ENCODE measurements at regions not wholly inside any gene's neighbourhood (a gene's known extent, or its start where the extent isn't known, plus 50 kb on each side); places are given as distances from the start of the nearest gene placed in this dataset.
"Not testable (repeated sequence)": the region's sequence is repeated elsewhere in the genome, so short reads cannot be mapped to it uniquely, and the experiment has no call there.

GRCh38 chr7:131786204-131786603 lies 229.8 kb upstream of the PODXL start:
- DNase-seq, result no peak

DNA sequence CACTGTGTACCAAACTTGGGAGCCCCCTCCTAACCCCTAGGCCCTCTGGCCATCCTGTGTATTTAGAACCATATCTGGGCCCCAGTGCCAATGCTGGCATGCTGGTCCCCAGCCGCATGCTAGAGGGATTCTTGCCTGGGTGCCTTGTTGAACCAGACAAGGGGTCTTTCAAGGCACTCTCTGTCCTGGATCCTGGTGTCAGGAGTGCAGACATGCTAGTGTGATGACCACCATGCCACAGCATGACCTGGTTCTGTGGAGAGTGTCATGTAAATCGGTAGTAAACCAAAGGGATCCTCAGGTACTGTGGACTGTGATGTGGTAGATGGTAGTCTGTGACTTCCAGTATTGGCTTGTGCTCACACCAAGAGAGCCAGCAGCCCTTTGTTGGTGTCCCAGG lies 222.2 kb upstream of the PODXL start:
- no peak for DNase-seq

DNA sequence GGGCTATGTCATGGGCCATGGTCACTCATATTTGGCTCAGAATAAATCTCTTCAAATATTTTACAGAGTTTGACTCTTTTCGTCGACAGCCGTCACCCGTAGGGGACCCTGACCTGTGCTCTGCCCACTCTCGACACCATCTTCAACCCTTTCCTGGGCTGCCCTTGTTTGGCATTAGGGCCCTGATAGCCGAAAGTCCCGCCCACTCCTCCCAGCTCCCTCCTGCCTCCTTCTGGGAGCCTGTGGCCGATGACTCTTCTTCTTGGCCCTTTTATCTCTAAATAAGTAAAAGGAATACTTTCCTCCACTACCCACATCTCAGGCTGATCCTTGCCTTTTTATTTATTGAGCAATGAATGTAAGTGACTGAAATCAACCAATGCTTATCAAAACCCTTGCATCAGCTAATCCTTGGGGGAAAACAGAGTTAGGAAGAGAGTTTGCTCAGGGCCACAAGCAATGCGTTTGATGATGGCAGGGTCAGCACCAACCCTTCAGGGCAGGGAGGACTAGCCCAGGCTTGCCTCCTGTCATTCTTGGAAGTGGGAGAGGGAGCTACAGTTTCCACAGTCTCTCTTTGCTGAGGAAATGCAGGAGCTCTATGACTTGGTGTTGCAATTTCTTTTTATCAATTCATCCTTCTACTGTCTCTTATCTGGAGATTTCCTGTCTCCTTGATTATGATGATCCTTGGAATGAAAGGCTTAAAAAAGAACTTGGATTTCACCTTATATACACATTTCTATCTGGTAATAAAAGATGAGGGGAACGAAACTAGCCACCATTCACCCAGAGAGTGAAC lies 218.2 kb upstream of the PODXL start:
- DNase-seq, result no peak

GRCh38 chr7:131773413-131773812 lies 217.0 kb upstream of the PODXL start:
- no peak for DNase-seq

DNA sequence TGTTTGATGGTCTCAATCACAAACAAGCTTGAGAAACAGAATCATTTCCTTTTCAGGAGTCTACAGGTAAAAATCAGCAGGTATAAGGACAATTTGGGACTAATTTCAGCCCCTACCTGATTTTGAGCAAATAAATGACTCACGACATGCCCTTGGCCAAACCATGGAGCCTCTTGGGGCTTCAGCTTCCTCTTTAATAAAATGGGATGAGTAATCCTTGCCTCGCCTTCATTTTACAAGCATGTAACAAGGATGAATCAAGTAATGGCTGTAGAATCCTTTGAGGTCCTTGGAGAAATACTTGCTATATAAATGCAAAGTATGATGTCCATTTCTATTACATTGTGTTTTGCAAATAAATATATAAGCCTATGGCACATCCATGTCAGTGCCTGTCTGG lies 212.8 kb upstream of the PODXL start:
- no peak for DNase-seq

GRCh38 chr7:131767591-131767990 lies 211.2 kb upstream of the PODXL start:
- DNase-seq, result no peak

DNA sequence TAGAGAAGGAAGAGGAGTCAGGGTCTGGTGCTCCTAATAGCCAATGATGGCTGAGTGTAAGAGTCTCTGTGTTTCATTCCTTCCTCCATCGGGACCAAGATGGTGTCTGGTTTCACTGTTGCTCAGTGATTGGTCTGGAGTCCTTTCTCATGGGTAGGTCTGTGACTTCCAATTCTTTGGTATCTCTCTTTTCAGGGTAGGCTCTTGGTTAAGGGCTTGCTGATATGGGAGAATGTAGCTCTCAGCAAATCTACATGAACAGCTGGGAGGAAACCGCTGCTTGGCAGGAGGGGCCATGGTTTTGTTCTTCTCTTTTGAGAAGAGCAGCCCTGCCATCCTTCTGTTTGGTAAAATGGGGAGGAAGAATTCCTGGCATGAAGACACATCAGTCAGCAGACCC lies 209.1 kb upstream of the PODXL start:
- DNase-seq, result no peak

GRCh38 chr7:131764143-131764775 lies 207.8 kb upstream of the PODXL start:
- no peak for DNase-seq

- no peak for DNase-seq
Measured at GRCh38 chr7:131762753-131763152, 206.3 kb upstream of the PODXL start.

- not testable (repeated sequence) for DNase-seq
Measured at GRCh38 chr7:131755801-131756200, 199.4 kb upstream of the PODXL start.

DNA sequence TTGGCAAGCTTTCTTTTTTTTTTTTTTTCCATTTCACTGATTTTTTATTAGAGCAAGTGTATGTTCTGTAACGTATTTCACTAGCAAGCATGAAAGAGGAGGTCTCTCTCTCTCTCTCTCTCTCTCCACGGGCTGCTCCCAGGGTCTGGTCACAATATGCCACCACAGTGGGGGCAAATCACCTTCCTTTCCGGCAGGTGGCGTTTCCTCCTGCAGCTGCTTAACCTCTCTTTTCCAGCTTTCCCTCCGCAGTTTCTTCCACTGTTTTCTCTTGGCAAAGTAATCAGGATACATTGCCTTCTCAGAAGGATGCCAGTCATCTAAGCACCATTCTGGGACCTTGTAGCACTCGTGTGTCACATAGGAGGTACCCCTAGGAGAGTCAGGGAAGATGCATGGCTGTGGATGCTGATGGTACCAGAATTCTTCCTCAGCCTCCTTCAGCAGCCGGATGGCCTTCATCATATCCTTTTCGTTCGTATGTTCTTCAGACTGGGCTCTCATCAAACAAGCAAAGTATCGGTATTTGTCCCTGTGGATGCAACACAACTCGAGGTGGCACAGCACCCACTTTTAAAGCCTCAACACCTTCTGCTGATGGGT lies 197.3 kb upstream of the PODXL start:
- DNase-seq, result no peak

DNA sequence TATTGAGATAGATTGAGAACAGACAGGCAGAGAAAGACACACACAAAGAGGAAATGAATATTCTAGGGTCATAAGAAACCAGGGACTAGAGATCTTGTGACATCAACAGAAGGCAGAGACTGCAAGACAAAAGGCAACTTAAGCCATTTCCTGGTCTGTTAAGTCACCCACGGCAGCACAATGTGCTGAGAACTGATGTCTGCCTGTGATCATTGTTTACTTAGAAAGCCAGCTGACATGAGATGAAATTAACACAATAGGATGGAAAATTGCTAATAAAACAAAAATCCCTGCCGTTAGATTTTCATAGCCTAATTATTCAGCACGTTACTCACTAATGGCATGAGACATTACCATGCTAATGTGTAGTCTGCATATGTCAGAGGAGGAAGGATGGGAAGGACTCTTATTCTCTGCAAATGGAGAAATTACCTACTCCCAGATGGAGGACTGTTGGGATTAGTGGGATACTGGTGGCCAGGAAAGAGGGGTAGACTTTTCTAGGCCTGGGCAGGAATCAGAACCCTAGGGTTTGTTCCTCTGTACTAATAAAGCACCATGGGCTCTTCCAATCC lies 191.3 kb upstream of the PODXL start:
- DNase-seq, result no peak

- DNase-seq, result no peak
Measured at GRCh38 chr7:131745390-131746248, 189.2 kb upstream of the PODXL start.

- no peak for DNase-seq
Measured at GRCh38 chr7:131741446-131741845, 185.0 kb upstream of the PODXL start.

DNA sequence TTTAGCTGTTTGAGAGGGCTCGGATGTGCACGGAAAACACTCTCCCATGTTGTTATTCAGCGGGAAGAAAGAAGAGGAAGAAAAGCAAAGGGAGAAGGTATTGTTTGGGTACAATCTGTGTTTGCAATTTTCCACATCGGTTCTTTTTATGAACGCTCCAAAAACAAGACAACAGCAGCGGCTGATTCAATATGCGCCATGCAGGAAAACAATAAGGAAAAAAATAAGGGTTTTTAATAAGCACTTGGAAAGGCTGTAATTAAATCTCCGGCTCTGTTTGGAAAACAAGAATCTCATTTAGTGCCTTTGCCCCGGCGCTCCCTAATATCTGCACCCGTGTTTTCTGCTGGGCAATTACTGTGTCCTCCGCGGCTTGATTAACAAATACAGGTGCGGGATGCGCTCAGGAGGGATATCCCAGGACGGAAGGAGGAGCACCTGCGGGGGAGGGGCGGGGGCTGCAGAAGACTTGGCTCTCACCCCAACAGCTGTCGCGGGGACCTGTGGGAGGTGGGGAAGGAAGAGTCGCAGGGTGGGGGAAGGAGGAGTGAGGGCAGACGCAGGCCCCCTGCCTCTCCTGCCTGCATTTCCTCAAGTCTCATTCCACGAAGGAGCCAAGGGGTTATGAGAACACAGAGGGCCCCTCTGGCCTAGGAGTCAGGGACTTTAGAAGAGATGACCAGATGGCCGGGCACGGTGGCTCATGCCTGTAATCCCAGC lies 181.5 kb upstream of the PODXL start:
- DNase-seq, result no peak

- no peak for DNase-seq
Measured at GRCh38 chr7:131735101-131735500, 178.7 kb upstream of the PODXL start.

- DNase-seq, result no peak
Measured at GRCh38 chr7:131733604-131734003, 177.2 kb upstream of the PODXL start.

DNA sequence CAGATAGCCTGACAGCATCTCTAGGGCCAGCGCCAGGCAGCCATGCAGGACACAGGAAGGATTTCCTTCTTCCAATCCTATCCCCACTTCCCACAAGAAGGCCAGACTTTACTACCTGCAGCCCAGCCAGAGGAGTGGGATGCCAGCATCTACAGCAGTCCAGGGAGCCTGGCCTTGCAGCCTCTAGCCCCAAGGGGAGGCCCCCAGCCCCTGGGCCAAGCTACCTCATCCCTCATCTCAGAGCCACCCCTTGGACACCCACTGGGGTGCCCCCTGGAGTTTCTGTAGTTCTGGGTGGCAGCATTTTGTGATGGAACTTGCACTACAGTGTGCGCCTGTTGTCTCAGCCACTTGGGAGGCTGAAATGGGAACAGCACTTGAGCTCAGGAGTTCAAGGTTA lies 170.8 kb upstream of the PODXL start:
- no peak for DNase-seq

DNA sequence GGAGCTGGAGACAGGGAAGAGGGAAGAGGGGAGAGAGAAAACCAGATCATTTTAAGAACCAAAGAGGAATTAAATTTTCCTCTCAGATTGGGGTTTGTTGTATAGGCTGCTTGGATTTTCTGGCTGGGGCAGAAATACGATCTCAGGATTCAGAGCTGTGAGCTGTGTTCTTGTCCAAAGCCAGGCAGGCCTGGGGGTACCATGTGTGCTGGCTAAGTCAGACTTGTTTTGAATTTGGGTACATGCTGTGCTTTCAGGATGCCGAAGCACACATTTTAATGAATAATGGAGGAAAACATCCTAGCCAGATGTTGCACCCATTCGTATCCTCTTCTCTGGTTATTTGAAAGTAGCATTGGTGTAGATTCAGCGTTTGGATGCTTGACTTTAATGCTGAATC lies 170.3 kb upstream of the PODXL start:
- no peak for DNase-seq

- no peak for DNase-seq
Measured at GRCh38 chr7:131726031-131726430, 169.6 kb upstream of the PODXL start.

GRCh38 chr7:131724776-131725345 lies 168.4 kb upstream of the PODXL start:
- no peak for DNase-seq

DNA sequence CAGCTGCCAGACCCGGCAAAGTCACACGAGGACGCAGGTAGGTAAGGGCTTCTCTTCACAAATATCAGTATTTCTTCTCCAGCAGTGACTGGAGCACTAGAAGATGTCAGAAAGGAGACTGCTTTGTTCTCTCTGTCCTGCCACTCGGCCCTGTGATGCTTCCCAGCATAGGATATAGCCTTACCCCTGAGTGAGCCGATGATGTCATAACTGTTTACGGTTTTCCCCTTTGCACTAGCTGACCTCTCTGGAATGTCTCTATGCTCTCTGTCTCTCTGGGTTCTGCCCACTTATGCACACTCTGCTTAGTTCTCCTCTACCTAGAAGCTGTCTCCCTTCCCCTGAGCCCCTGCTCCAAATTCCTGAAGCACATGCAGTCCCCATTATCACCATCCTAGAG lies 167.5 kb upstream of the PODXL start:
- no peak for DNase-seq

Measured in activated CD4-positive, CD25-positive, alpha-beta regulatory T cell treated with anti-CD3 and anti-CD28 coated beads, Interleukin-2, amount 50 U/mL, for 72 hours (primary cell).